H9 (cell line): ENCODE measurements at regions not wholly inside any gene's neighbourhood (a gene's known extent, or its start where the extent isn't known, plus 50 kb on each side); places are given as distances from the start of the nearest gene placed in this dataset.

Source experiments
- DNase-seq: peaks from one replicate; pipeline ENCODE4 v3.0.0-alpha.2; 2017
- H2AFZ ChIP-seq: one replicate; pipeline ENCODE4 v1.6.1; 2013; ENCODE audit warnings: mild to moderate bottlenecking, low read length, control low read depth, moderate library complexity
- H2AK5ac ChIP-seq: 2 replicates; pipeline ENCODE4 v1.6.1; 2013; ENCODE audit warnings: low read length, control low read depth, mixed read lengths; ENCODE audit not compliant: insufficient read length
- H2BK120ac ChIP-seq: one replicate; pipeline ENCODE4 v1.6.1; 2013; ENCODE audit warnings: low read depth, mild to moderate bottlenecking, low read length, control low read depth, inconsistent platforms; ENCODE audit not compliant: poor library complexity, severe bottlenecking
- H2BK12ac ChIP-seq: 2 replicates; pipeline ENCODE4 v1.6.1; 2013; ENCODE audit warnings: low read length, control low read depth, mixed read lengths, low read depth; ENCODE audit not compliant: insufficient read length
- H2BK15ac ChIP-seq: 2 replicates; pipeline ENCODE4 v1.6.1; 2013; ENCODE audit warnings: low read depth, low read length, control low read depth
- H2BK20ac ChIP-seq: one replicate; pipeline ENCODE4 v1.6.1; 2013; ENCODE audit warnings: low read depth, mild to moderate bottlenecking, low read length, control low read depth, inconsistent platforms; ENCODE audit not compliant: poor library complexity, severe bottlenecking
- H2BK5ac ChIP-seq: 2 replicates; pipeline ENCODE4 v1.6.1; 2013; ENCODE audit warnings: low read length, control low read depth, mixed read lengths; ENCODE audit not compliant: insufficient read length
- H3K14ac ChIP-seq: 2 replicates; pipeline ENCODE4 v1.6.1; 2013; ENCODE audit warnings: low read length, control low read depth; ENCODE audit not compliant: insufficient read depth
- H3K18ac ChIP-seq: 2 replicates; pipeline ENCODE4 v1.6.1; 2013; ENCODE audit warnings: low read depth, mild to moderate bottlenecking, mixed read lengths, low read length, control low read depth; ENCODE audit not compliant: insufficient read length
- H3K23ac ChIP-seq: 2 replicates; pipeline ENCODE4 v1.6.1; 2013; ENCODE audit warnings: low read length, control low read depth, mixed read lengths, low read depth; ENCODE audit not compliant: insufficient read length
- H3K23me2 ChIP-seq: 2 replicates; pipeline ENCODE4 v1.6.1; 2013; ENCODE audit warnings: low read depth, mild to moderate bottlenecking, mixed read lengths, low read length, control low read depth; ENCODE audit not compliant: insufficient read length, poor library complexity, severe bottlenecking
- H3K27ac ChIP-seq: 2 replicates; pipeline ENCODE4 v1.5.1; 2013; ENCODE audit warnings: low read length, control low read depth, mixed read lengths, low read depth; ENCODE audit not compliant: insufficient read length
- H3K27me3 ChIP-seq: 2 replicates; pipeline ENCODE4 v1.6.1; 2013; ENCODE audit warnings: low read length, control low read depth, inconsistent platforms; ENCODE audit not compliant: insufficient read depth
- H3K4ac ChIP-seq: 2 replicates; pipeline ENCODE4 v1.6.1; 2013; ENCODE audit warnings: low read depth, mild to moderate bottlenecking, control low read depth, inconsistent platforms, low read length, moderate library complexity
- H3K4me1 ChIP-seq: 2 replicates; pipeline ENCODE4 v1.6.1; 2013; ENCODE audit warnings: low read length, control low read depth, inconsistent platforms; ENCODE audit not compliant: insufficient read depth
- H3K4me2 ChIP-seq: 2 replicates; pipeline ENCODE4 v1.6.1; 2013; ENCODE audit warnings: low read length, control low read depth, mixed read lengths; ENCODE audit not compliant: insufficient read length, insufficient read depth
- H3K56ac ChIP-seq: 2 replicates; pipeline ENCODE4 v1.6.1; 2013; ENCODE audit warnings: low read depth, mild to moderate bottlenecking, mixed read lengths, low read length, control low read depth; ENCODE audit not compliant: insufficient read length
- H3K79me1 ChIP-seq: 2 replicates; pipeline ENCODE4 v1.6.1; 2013; ENCODE audit warnings: low read depth, mild to moderate bottlenecking, moderate library complexity, low read length, control low read depth, inconsistent platforms; ENCODE audit not compliant: insufficient read depth, poor library complexity, severe bottlenecking
- H3K79me2 ChIP-seq: 2 replicates; pipeline ENCODE4 v1.6.1; 2013; ENCODE audit warnings: low read length, control low read depth, inconsistent platforms; ENCODE audit not compliant: insufficient read depth
- H3K9ac ChIP-seq: 2 replicates; pipeline ENCODE4 v1.6.1; 2013; ENCODE audit warnings: low read length, control low read depth, mixed read lengths; ENCODE audit not compliant: insufficient read length; ENCODE audit errors: extremely low read depth
- H3K9me3 ChIP-seq: one replicate; pipeline ENCODE4 v1.6.1; 2013; ENCODE audit warnings: low read depth, low read length, inconsistent platforms; ENCODE audit not compliant: control insufficient read depth
- H3T11ph ChIP-seq: one replicate; pipeline ENCODE4 v1.6.1; 2013; ENCODE audit warnings: mild to moderate bottlenecking, low read length, control low read depth, inconsistent platforms
- H4K20me1 ChIP-seq: one replicate; pipeline ENCODE4 v1.6.1; 2013; ENCODE audit not compliant: control insufficient read depth, insufficient read length, insufficient read depth
- H4K5ac ChIP-seq: 2 replicates; pipeline ENCODE4 v1.6.1; 2013; ENCODE audit warnings: low read depth, mild to moderate bottlenecking, mixed read lengths, low read length, control low read depth; ENCODE audit not compliant: insufficient read length
- H4K8ac ChIP-seq: replicated peaks from 2 replicates; pipeline ENCODE4 v1.6.1; 2013; ENCODE audit warnings: low read length, control low read depth, mixed read lengths, low read depth; ENCODE audit not compliant: insufficient read length
- H4K91ac ChIP-seq: 2 replicates; pipeline ENCODE4 v1.6.1; 2013; ENCODE audit warnings: low read depth, mild to moderate bottlenecking, moderate library complexity, mixed read lengths, low read length, control low read depth; ENCODE audit not compliant: insufficient read length
- H3K27ac Mint-ChIP-seq, 3 experiments: 2 replicates in 2 of 3; 3 replicates in 1 of 3; pipeline ENCODE4 v1.8.0; 2020 to 2021; ENCODE audit warnings: mixed read lengths in 3 of 3, mild to moderate bottlenecking in 1 of 3, moderate library complexity in 1 of 3
- H3K27me3 Mint-ChIP-seq: 2 replicates; pipeline ENCODE4 v1.8.0; 2021; ENCODE audit warnings: low read depth, mild to moderate bottlenecking, moderate library complexity, mixed read lengths
- H3K36me3 Mint-ChIP-seq, 3 experiments: 2 replicates in 2 of 3; 3 replicates in 1 of 3; pipeline ENCODE4 v1.8.0; 2020 to 2021; ENCODE audit warnings: low read depth in 3 of 3, mixed read lengths in 3 of 3; ENCODE audit not compliant: insufficient read depth in 1 of 3
- H3K4me1 Mint-ChIP-seq, 2 experiments: 2 replicates each; pipeline ENCODE4 v1.8.0; 2020; ENCODE audit warnings: mixed read lengths in 2 of 2
- H3K4me3 Mint-ChIP-seq, 2 experiments: 2 replicates in 1 of 2; 3 replicates in 1 of 2; pipeline ENCODE4 v1.8.0; 2020 to 2021; ENCODE audit warnings: mild to moderate bottlenecking in 2 of 2, mixed read lengths in 2 of 2, moderate library complexity in 1 of 2
- H3K9me3 Mint-ChIP-seq, 2 experiments: 2 replicates in 1 of 2; 3 replicates in 1 of 2; pipeline ENCODE4 v1.8.0; 2020; ENCODE audit warnings: mild to moderate bottlenecking in 2 of 2, mixed read lengths in 2 of 2, moderate library complexity in 1 of 2
- WGBS: extraction: QIAGEN DNeasy Blood & Tissue Kit; methylation state at CpG from one replicate; pipeline ENCODE4 v1.1.7; 2013; ENCODE audit warnings: missing lambda C conversion rate, low lambda C conversion rate, mixed read lengths; ENCODE audit not compliant: insufficient read length; ENCODE audit errors: extremely low coverage; 5-methylcytosine and 5-hydroxymethylcytosine counted together
- TF ChIP-seq, protein P1 (sequence below): fragments of 200-600 bp; sonication (generic); conservative IDR thresholded peaks from 3 replicates; pipeline ENCODE4 v1.8.0; 2021; ENCODE audit warnings: antibody characterized with exemption, mild to moderate bottlenecking

DNA sequence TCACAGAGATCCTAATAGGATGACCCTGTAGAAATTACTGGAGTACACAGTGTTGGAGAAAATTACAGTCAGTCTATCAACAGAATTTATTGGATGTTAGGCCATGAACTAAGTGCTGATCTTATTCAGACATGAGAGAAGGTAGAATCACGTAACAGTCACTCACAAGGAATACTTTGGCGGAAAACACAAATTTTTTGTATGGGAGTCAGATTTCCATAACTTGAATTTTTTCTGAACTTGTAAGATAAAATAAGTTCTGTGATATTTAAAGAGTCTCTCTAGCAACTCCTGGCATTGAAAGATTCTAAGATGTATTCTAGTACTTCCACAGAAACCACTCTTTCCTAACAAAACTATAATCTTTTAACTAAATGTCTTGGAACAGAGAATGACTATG is 178.8 kb upstream of the MME start:
- Histone ChIP-seq H3K23ac (no peak overlapping the region), H2BK12ac (no peak overlapping the region), H2BK20ac (no peak overlapping the region), H3K27ac (no peak overlapping the region), H2AFZ (no peak overlapping the region), H3K9me3 (no peaks in the 10 kb centered on the region), H4K20me1 (no peaks in the 10 kb centered on the region), H3K9ac (no peak overlapping the region), H3K27me3 (no peaks in the 10 kb centered on the region), H3K79me1 (no peaks in the 10 kb centered on the region), H3K18ac (no peak overlapping the region), H3T11ph (no peak overlapping the region), H3K4me2 (no peak overlapping the region), H2BK5ac (no peak overlapping the region), H2BK120ac (no peak overlapping the region), H4K91ac (no peak overlapping the region), H2AK5ac (no peak overlapping the region), H3K79me2 (no peaks in the 10 kb centered on the region), H2BK15ac (no peak overlapping the region), H3K14ac (no peak overlapping the region), H3K4me1 (no peaks in the 10 kb centered on the region), H4K8ac (no peak overlapping the region), H3K56ac (no peak overlapping the region), H3K23me2 (no peaks in the 10 kb centered on the region), H3K4ac (no peak overlapping the region), H4K5ac (no peak overlapping the region)
- Mint-ChIP-seq H3K4me3 (no peak overlapping the region), H3K36me3 (no peaks in the 10 kb centered on the region), H3K4me1 (0 out of 4 replicates have a peak, but pooled peaks cover 0 to 3% of the 10 kb centered on the region in 2 experiments), H3K27me3 (no peaks in the 10 kb centered on the region), H3K27ac (no peak overlapping the region), H3K9me3 (no peaks in the 10 kb centered on the region; a peak in 1 of 5 replicates)
- no peak for DNase-seq
- WGBS: no CpG with 5 or more reads among the region's 2 CpGs
- TF ChIP-seq, protein P1, sequence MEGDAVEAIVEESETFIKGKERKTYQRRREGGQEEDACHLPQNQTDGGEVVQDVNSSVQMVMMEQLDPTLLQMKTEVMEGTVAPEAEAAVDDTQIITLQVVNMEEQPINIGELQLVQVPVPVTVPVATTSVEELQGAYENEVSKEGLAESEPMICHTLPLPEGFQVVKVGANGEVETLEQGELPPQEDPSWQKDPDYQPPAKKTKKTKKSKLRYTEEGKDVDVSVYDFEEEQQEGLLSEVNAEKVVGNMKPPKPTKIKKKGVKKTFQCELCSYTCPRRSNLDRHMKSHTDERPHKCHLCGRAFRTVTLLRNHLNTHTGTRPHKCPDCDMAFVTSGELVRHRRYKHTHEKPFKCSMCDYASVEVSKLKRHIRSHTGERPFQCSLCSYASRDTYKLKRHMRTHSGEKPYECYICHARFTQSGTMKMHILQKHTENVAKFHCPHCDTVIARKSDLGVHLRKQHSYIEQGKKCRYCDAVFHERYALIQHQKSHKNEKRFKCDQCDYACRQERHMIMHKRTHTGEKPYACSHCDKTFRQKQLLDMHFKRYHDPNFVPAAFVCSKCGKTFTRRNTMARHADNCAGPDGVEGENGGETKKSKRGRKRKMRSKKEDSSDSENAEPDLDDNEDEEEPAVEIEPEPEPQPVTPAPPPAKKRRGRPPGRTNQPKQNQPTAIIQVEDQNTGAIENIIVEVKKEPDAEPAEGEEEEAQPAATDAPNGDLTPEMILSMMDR: no peak
